Mesodermal cell (in vitro differentiated cells): ENCODE measurements at regions not wholly inside any gene's neighbourhood (a gene's known extent, or its start where the extent isn't known, plus 50 kb on each side); places are given as distances from the start of the nearest gene placed in this dataset.
A peak's percentile ranks its signal among the peaks of the same experiment; 100 is the strongest.
"Not testable (repeated sequence)": the region's sequence is repeated elsewhere in the genome, so short reads cannot be mapped to it uniquely, and the experiment has no call there.

Experiments
- H3K27ac ChIP-seq: 2 replicates; pipeline ENCODE4 v1.7.0; 2013; ENCODE audit warnings: mild to moderate bottlenecking, low read depth, low read length, moderate library complexity; ENCODE audit not compliant: severe bottlenecking
- H3K36me3 ChIP-seq: 2 replicates; pipeline ENCODE4 v1.7.1; 2013; ENCODE audit warnings: mild to moderate bottlenecking, low read length, moderate library complexity; ENCODE audit not compliant: control insufficient read depth, insufficient read depth
- H3K4me1 ChIP-seq: one replicate; pipeline ENCODE4 v1.7.1; 2013; ENCODE audit warnings: mild to moderate bottlenecking, low read length; ENCODE audit not compliant: insufficient read depth, control insufficient read depth, poor library complexity, severe bottlenecking
- H3K4me3 ChIP-seq: 2 replicates; pipeline ENCODE4 v1.7.0; 2013; ENCODE audit warnings: low read length, control low read depth, mild to moderate bottlenecking; ENCODE audit not compliant: insufficient read depth, poor library complexity, severe bottlenecking; ENCODE audit errors: extremely low read depth
- H3K9me3 ChIP-seq: 2 replicates; pipeline ENCODE4 v1.7.1; 2013; ENCODE audit warnings: mild to moderate bottlenecking, low read length, moderate library complexity; ENCODE audit not compliant: control insufficient read depth
- WGBS, 2 experiments: methylation state at CpG; one replicate each; pipeline ENCODE4 v1.1.5; 2013; ENCODE audit warnings: missing lambda C conversion rate in 2 of 2; ENCODE audit not compliant: insufficient coverage in 2 of 2; 5-methylcytosine and 5-hydroxymethylcytosine counted together

DNA sequence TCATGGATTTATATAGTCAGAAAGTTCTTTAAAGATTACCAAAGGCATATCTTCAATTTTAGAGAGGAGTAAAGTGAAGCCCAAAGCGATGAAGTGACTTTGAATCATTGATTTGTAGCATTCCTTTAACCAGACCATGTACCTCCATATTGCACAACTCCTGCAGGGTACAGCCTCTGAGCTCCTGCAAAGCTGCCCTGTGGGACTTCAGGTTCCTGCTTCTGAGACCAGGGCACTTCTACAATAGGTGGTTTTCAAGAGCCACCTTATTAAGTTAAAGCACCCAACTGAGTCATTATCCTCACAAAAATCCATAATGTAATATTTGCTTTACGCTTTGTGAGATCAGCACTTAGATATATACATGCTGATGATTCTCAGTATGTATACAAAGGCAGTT is 270.7 kb upstream of the RGS17 start:
- Histone ChIP-seq H3K36me3 (no peaks in the 10 kb centered on the region), H3K4me1 (no peaks in the 10 kb centered on the region), H3K27ac (no peak overlapping the region), H3K9me3 (no peaks in the 10 kb centered on the region), H3K4me3 (no peak overlapping the region)
- WGBS, 2 experiments: 83% methylated on average over 1 of the region's 2 CpGs; no CpG with 5 or more reads in 1 of the 2 experiments

DNA sequence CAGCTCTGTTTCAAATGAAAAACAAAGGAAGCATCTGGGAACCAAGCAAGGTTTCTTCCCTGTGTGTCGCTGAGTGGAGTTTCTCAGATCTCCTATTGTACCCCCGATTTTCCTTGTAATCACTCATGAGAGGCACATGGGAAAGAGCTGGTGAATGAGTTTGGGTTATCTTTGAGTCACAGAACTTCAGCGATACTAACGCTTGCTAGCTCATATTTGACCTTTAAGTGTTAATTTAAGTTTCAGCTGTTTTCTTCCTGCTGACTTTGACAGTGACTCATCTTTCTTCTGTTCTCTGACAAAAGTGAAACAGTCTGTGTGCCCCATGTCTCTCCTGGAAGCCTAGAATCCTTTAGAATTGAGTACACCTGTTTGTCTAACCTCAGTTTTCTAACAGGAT is 261.1 kb upstream of the RGS17 start:
- H3K4me1 ChIP-seq: no peaks in the 10 kb centered on the region
- no peak overlapping the region for H3K4me3 ChIP-seq
- 80% methylated on average over 4 of the region's 4 CpGs; no CpG with 5 or more reads in 1 of the 2 experiments for WGBS, 2 experiments
- no peaks in the 10 kb centered on the region for H3K9me3 ChIP-seq
- H3K36me3 ChIP-seq: no peaks in the 10 kb centered on the region
- peak overlapping the region; percentile 3 for H3K27ac ChIP-seq

DNA sequence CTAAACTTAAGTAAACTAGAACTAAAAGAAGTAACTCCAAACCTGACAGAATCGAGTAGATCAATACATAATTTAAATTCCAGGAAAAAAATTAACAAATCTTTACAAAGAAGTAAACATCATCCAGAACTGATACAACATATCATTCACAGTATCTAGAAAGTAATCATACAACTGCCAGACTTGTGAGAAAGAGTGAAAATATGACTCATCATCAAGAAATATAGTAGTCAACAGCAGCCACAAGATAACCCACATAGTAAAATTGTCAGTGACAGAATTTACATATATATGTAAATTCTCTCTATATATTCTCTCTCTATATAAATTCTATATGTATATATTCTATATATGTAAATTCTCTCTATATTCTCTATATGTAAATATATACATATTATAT is 242.8 kb upstream of the RGS17 start:
- no peak overlapping the region for H3K27ac ChIP-seq
- 100% methylated on average over 1 of the region's 1 CpG; no CpG with 5 or more reads in 1 of the 2 experiments for WGBS, 2 experiments
- H3K4me1 ChIP-seq: no peaks in the 10 kb centered on the region
- H3K4me3 ChIP-seq: no peak overlapping the region
- no peaks in the 10 kb centered on the region for H3K36me3 ChIP-seq
- no peaks in the 10 kb centered on the region for H3K9me3 ChIP-seq

DNA sequence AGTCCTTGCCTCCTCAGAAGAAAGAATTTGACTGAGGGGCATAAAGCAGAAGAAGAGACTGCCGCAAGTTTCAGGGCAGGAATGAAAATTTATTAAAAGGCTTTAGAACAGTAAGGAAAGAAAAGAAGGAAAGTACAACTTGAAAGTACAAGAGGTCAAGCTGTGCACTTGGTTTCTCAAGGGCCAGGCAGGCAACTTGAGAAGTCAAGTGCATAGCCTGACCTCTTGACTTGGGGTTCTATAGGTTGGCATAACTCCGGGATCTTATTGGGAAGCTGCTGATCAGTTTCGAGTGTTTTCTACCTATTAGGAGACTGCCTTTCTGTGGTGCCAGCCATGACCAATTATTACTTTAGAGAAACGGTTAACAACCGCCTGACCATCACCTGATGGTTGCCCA is 237.0 kb upstream of the RGS17 start:
- H3K4me1 ChIP-seq: no peaks in the 10 kb centered on the region
- no peak overlapping the region for H3K4me3 ChIP-seq
- H3K27ac ChIP-seq: no peak overlapping the region
- WGBS, 2 experiments: 90 to 91% methylated on average over 2 to 3 of the region's 5 CpGs
- no peaks in the 10 kb centered on the region for H3K9me3 ChIP-seq
- no peaks in the 10 kb centered on the region for H3K36me3 ChIP-seq

DNA sequence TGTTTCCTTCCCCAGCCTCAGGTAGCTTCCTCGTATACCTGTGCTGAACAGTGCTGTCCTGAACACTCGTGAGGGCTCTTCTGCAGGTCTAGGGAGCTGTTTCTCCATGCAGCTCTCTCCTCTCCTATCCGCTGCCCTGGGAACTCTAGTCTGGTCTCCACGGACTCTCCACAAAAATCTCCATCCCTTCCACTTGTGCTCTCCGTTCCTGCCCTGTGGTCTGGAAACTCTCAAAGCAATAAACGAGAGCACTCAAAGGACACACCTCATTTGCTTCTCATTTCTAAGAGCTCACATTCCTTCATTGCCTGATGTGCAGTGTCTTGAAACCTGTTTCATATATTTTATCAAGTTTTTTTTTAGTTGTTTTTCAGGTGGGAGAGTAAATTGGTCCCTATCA is 235.9 kb upstream of the RGS17 start:
- no peaks in the 10 kb centered on the region for H3K9me3 ChIP-seq
- 86 to 89% methylated on average over 5 to 6 of the region's 6 CpGs for WGBS, 2 experiments

DNA sequence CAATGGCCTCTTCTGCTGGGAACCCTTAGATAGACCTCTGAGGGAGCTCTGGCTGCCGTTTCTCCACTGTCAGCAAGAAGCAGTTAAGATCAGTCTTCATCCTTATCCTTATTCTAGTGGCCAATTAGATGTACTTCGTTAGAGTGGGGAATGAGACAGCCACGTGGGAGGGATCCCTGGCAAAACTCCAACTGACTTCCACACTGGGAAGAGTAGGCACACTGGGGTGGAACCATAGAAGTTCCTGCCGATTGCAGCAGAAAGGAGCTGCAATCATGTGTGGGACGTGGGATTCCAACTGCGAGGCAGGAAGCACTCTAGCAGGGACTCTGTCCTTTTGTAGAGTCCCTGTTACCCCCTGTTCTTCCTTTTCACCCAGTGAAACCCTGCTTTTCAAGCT is 226.3 kb upstream of the RGS17 start:
- H3K27ac ChIP-seq: no peak overlapping the region
- no peaks in the 10 kb centered on the region for H3K4me1 ChIP-seq
- no peaks in the 10 kb centered on the region for H3K36me3 ChIP-seq
- WGBS, 2 experiments: 84 to 91% methylated on average over 3 to 4 of the region's 6 CpGs
- H3K4me3 ChIP-seq: no peak overlapping the region
- H3K9me3 ChIP-seq: peaks cover 6% of the 10 kb centered on the region

More for the DNA sequence above, 235.9 kb upstream of the RGS17 start:
- no peak overlapping the region for H3K4me3 ChIP-seq
- no peaks in the 10 kb centered on the region for H3K4me1 ChIP-seq
- H3K27ac ChIP-seq: no peak overlapping the region
- H3K36me3 ChIP-seq: no peaks in the 10 kb centered on the region

DNA sequence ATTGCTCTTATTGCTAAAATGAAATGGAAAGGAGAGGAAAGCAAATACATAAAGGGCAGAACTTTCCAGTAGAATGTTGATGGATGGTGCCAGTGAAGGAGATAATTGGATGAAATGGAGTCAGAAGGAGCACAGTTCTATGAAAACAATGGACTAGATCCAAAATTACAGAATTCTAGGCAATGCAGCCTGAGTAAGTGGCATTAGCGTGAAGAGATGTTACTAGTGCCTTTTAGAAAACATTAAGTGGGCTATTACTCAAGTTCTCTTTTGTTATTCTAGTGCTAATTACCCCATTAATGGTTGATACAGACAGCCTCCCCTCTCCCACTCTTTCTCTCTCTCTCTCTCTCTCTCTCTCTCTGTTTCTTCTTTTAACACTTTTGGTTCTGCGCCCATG is 209.5 kb upstream of the RGS17 start:
- WGBS, 2 experiments: 67% methylated on average over 1 of the region's 2 CpGs; no CpG with 5 or more reads in 1 of the 2 experiments
- H3K36me3 ChIP-seq: no peaks in the 10 kb centered on the region
- H3K27ac ChIP-seq: no peak overlapping the region

DNA sequence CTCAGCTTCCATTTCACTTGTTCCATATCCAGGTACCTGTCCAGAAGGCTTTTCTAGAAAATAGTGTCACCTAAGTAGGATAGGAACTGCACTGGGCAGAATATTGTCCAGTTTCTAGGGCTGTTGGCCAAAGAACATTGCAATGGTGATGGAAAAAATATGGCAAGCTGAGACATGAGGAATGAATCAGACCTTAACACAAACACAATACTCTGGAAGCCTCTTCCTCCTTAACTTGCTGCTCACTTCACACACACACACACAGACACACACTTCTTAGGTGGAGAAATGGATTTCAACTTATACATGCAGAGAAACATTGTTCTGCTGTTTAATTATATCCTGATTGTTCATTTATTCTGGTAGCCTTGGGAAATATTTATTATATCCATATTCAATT is 203.0 kb upstream of the RGS17 start:
- H3K36me3 ChIP-seq: no peaks in the 10 kb centered on the region
- H3K4me1 ChIP-seq: no peaks in the 10 kb centered on the region
- no peak overlapping the region for H3K4me3 ChIP-seq
- H3K27ac ChIP-seq: no peak overlapping the region
- H3K9me3 ChIP-seq: no peaks in the 10 kb centered on the region

More for the DNA sequence above, 209.5 kb upstream of the RGS17 start:
- Histone ChIP-seq H3K4me1 (no peaks in the 10 kb centered on the region), H3K4me3 (no peak overlapping the region), H3K9me3 (no peaks in the 10 kb centered on the region)

DNA sequence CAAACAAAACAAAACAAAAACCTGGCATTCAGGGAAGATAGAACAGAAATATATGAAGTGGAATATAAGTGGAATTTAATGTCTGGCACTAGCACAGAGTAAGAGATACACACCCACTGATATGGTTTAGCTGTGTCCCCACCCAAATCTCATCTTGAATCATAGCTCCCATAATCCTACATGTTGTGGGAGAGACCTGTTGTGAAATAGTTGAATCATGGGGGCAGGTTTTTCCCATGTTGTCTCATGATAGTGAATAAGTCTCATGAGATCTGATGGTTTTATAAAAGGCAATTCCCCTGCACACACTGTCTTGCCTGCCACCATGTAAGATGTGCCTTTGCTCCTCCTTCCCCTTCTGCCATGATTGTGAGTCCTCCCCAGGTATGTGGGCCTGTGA is 200.1 kb upstream of the RGS17 start:
- not testable (repeated sequence) for H3K4me3 ChIP-seq, H3K4me1 ChIP-seq, H3K9me3 ChIP-seq, H3K36me3 ChIP-seq, H3K27ac ChIP-seq

DNA sequence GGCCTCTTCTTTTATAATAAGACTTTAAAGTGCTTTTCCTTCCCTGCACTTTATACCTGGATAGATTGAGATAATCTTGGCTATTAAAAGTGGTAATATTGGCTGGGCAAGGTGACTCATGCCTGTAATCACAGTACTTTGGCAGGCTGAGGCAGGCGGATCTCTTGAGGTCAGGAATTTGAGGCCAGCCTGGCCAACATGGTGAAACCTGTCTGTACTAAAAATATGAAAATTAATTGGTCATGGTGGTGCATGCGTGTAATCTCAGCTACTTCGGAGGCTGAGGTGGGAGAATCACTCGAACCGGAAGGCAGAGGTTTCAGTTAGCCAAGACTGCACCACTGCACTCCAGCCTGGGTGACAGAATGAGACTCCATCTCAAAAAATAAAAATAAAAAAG is 197.1 kb upstream of the RGS17 start:
- no peaks in the 10 kb centered on the region for H3K9me3 ChIP-seq
- H3K36me3 ChIP-seq: no peaks in the 10 kb centered on the region
- no peaks in the 10 kb centered on the region for H3K4me1 ChIP-seq
- 91 to 92% methylated on average over 3 to 4 of the region's 5 CpGs for WGBS, 2 experiments
- no peak overlapping the region for H3K27ac ChIP-seq
- H3K4me3 ChIP-seq: no peak overlapping the region

DNA sequence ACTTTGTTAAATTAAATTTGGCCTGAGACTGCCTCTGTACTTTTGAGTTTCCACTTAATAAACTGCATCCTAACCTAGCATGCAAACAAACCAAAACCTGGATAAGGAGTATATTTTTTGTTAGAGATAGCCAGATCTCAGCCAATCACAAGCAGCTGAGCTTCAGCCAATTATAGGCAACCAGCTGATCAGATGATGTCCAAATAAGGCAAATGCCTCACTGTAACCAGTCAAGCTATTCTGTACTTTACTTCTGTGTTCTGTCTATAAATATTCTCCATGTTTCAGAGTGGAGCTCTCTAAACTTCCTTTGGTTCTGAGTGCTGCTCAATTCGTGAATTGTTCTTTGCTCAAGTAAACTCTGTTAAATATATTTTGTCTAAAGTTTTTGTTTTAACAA is 194.6 kb upstream of the RGS17 start:
- whole genome bisulfite sequencing, 2 experiments: no CpG with 5 or more reads among the region's 1 CpG
- Histone ChIP-seq H3K36me3 (no peaks in the 10 kb centered on the region), H3K4me1 (no peaks in the 10 kb centered on the region), H3K9me3 (no peaks in the 10 kb centered on the region), H3K27ac (no peak overlapping the region), H3K4me3 (no peak overlapping the region)

DNA sequence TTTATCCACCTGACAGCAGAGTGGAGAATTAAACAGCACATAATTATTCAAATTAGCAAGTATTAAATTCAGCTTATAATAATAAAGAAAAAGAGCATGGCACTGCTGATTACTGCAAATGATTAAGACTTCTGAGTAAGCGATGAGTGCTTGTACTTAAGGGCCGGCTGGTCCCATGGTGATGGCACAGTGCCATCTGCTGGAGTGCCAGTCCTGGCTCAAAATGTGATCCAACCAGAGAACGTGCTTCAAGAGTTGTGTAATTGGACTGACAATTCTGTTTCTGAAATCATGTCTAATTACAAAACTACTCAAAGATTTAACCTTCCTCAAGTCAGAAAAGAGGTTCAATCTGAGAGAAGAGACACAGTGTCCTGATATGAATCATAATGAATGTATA is 181.6 kb upstream of the RGS17 start:
- Histone ChIP-seq H3K27ac (no peak overlapping the region), H3K9me3 (no peaks in the 10 kb centered on the region), H3K36me3 (no peaks in the 10 kb centered on the region), H3K4me1 (no peaks in the 10 kb centered on the region), H3K4me3 (no peak overlapping the region)
- WGBS, 2 experiments: 69 to 78% methylated on average over 2 of the region's 3 CpGs
